K562 (cell line): ENCODE measurements at regions not wholly inside any gene's neighbourhood (a gene's known extent, or its start where the extent isn't known, plus 50 kb on each side); places are given as distances from the start of the nearest gene placed in this dataset.

Experiments used
- ATAC-seq: fragments of 200-7000 bp; cut with Tn5 transposase; 3 replicates; pipeline ENCODE4 v1.9.1; 2020; ENCODE audit warnings: moderate library complexity
- BruUV-seq: library from RNA; stranded (reverse); fragments of 400-500 nt; replicated peaks from 2 replicates; lab custom pipeline; 2021; lab: Mats Ljungman, UMichigan
- CTCF ChIA-PET: fragments of 300-600 bp; formaldehyde crosslinking; extraction: SDS; loops from one replicate; lab custom pipeline; 2021; ENCODE audit warnings: low intra/inter-chr PET ratio; lab: Yijun Ruan, JAX
- POLR2A ChIA-PET: fragments of 300-600, 350-650 bp; sonication (Branson Sonifier 250); formaldehyde crosslinking; extraction: SDS; loops from one replicate; lab custom pipeline; 2021; ENCODE audit warnings: antibody characterized with exemption, inconsistent platforms; lab: Yijun Ruan, JAX
- DNase-seq, 4 experiments: peaks; one replicate each; pipeline versions ENCODE4 v3.0.0 to v3.0.0-alpha.2; 2011 to 2018; ENCODE audit warnings: low spot score in 3 of 4, mixed read lengths in 3 of 4; ENCODE audit errors: extremely low read depth in 1 of 4
- FAIRE-seq: peaks from 2 replicates; lab custom pipeline; 2011; peaks lifted over from hg19 to GRCh38; lab: Jason Lieb, UNC
- H2AFZ ChIP-seq: 2 replicates; pipeline ENCODE4 v1.6.0; 2011; ENCODE audit warnings: low read depth, low read length, control low read depth, inconsistent platforms
- H3K27ac ChIP-seq: fragments of 200-600 bp; 3 replicates; pipeline ENCODE4 v1.8.0; 2011; ENCODE audit warnings: low read depth, mild to moderate bottlenecking, control low read depth, inconsistent platforms, low read length, moderate library complexity, mixed read lengths; ENCODE audit errors: extremely low read depth
- H3K27me3 ChIP-seq, 2 experiments: fragments of 300-600 bp in 1 of 2; 2 replicates in 1 of 2; 3 replicates in 1 of 2; pipeline versions ENCODE4 v1.6.0 to v1.8.0; 2011; ENCODE audit warnings: inconsistent platforms in 2 of 2, low read length in 2 of 2, mild to moderate bottlenecking in 1 of 2, mixed read lengths in 1 of 2, moderate library complexity in 1 of 2; ENCODE audit not compliant: control insufficient read depth in 2 of 2, insufficient read depth in 2 of 2
- H3K36me3 ChIP-seq: fragments of 300-600 bp; 3 replicates; pipeline ENCODE4 v1.8.0; 2011; ENCODE audit warnings: mild to moderate bottlenecking, low read length, inconsistent platforms; ENCODE audit not compliant: control insufficient read depth, insufficient read depth
- H3K4me1 ChIP-seq, 2 experiments: fragments of 200-600 bp in 1 of 2; replicated peaks in 1 of 2; 2 replicates in 1 of 2; 3 replicates in 1 of 2; pipeline versions ENCODE4 v1.5.1 to v1.8.0; 2011; ENCODE audit warnings: inconsistent platforms in 2 of 2, low read length in 2 of 2, mild to moderate bottlenecking in 1 of 2, mixed read lengths in 1 of 2, moderate library complexity in 1 of 2; ENCODE audit not compliant: control insufficient read depth in 2 of 2, insufficient read depth in 2 of 2
- H3K4me2 ChIP-seq: 2 replicates; pipeline ENCODE4 v1.6.1; 2011; ENCODE audit warnings: low read length, control low read depth, inconsistent platforms, mixed read lengths; ENCODE audit not compliant: insufficient read depth
- H3K4me3 ChIP-seq: fragments of 200-600 bp; sonication (generic), shearing (Covaris generic); 2 replicates; pipeline ENCODE4 v1.5.1; 2016; ENCODE audit warnings: control low read depth, inconsistent platforms
- H3K79me2 ChIP-seq: fragments of 200-600 bp; 3 replicates; pipeline ENCODE4 v1.8.0; 2011; ENCODE audit warnings: low read length, inconsistent platforms; ENCODE audit not compliant: control insufficient read depth, insufficient read depth
- H3K9ac ChIP-seq, 2 experiments: 2 replicates each; pipeline versions ENCODE4 v1.6.0 to v1.6.1; 2011; ENCODE audit warnings: low read depth in 2 of 2, low read length in 2 of 2, control low read depth in 1 of 2, inconsistent platforms in 1 of 2, mild to moderate bottlenecking in 1 of 2, mixed read lengths in 1 of 2; ENCODE audit not compliant: insufficient read depth in 1 of 2
- H3K9me1 ChIP-seq: one replicate; pipeline ENCODE4 v1.6.0; 2011; ENCODE audit warnings: inconsistent platforms, mild to moderate bottlenecking, low read length, moderate library complexity; ENCODE audit not compliant: control insufficient read depth, insufficient read depth
- H3K9me3 ChIP-seq: replicated peaks from 2 replicates; pipeline ENCODE4 v1.5.1; 2011; ENCODE audit warnings: low read depth, low read length, inconsistent platforms; ENCODE audit not compliant: control insufficient read depth, insufficient read depth
- H4K20me1 ChIP-seq: replicated peaks from 2 replicates; pipeline ENCODE4 v1.6.1; 2011; ENCODE audit warnings: low read length, inconsistent platforms, mixed read lengths; ENCODE audit not compliant: control insufficient read depth, insufficient read depth
- DEAF1 ChIP-seq: fragments of 450-650 bp; formaldehyde crosslinking; IDR thresholded peaks from 2 replicates; pipeline ENCODE4 v1.4.0; 2020; ENCODE audit warnings: mild to moderate bottlenecking, moderate library complexity
- HMG20A ChIP-seq: fragments of 450-650 bp; formaldehyde crosslinking; conservative IDR thresholded peaks from 2 replicates; pipeline ENCODE4 v1.4.0; 2020; ENCODE audit warnings: mild to moderate bottlenecking, mixed read lengths
- RNF219 ChIP-seq: fragments of 250-450 bp; sonication (Bioruptor Pico); IDR thresholded peaks from 2 replicates; pipeline ENCODE4 v1.5.0; 2022; ENCODE audit warnings: mild to moderate bottlenecking
- ZNF518B ChIP-seq: fragments of 250-450 bp; sonication (Bioruptor Pico); IDR thresholded peaks from 2 replicates; pipeline ENCODE4 v1.5.0; 2021; ENCODE audit warnings: mild to moderate bottlenecking, moderate library complexity
- WGBS: fragments of 100-300 bp; shearing (Covaris generic); methylation state at CpG from one replicate; pipeline ENCODE4 v1.1.6; 2016; ENCODE audit warnings: low coverage, mixed read lengths; ENCODE audit not compliant: insufficient coverage; ENCODE audit errors: missing lambda C conversion rate; 5-methylcytosine and 5-hydroxymethylcytosine counted together
- in situ Hi-C: fragments of 300-500 bp; cut with MboI; formaldehyde crosslinking; loops from 4 replicates; pipeline ENCODE4 v1.15.0; 2018; ENCODE audit warnings: inconsistent platforms, mixed read lengths
- intact Hi-C: fragments of 100-400 bp; cut with micrococcal nuclease; formaldehyde crosslinking; loops from 2 replicates; pipeline ENCODE4 v1.14.2; 2022

GRCh38 chr22:49365910-49366309, 461.8 kb downstream of the BRD1 start:
- ChIA-PET CTCF (no interaction called here), POLR2A (no interaction called here)
- no peaks in the 10 kb centered on the region for H3K9me3 ChIP-seq
- no peak for TF ChIP-seq DEAF1 (CRISPR knock-in tag)
- no peak for TF ChIP-seq ZNF518B (CRISPR knock-in tag)
- TF ChIP-seq RNF219: no peak
- TF ChIP-seq HMG20A (CRISPR knock-in tag): no peak
- no peak overlapping the region for H3K9ac ChIP-seq
- no peaks in the 10 kb centered on the region for H3K36me3 ChIP-seq
- H3K4me3 ChIP-seq: no peak overlapping the region
- H3K4me2 ChIP-seq: no peak overlapping the region
- 0% methylated on average over 2 of the region's 14 CpGs for WGBS
- intact Hi-C loops: no loop called here
- no peaks in the 10 kb centered on the region for H3K79me2 ChIP-seq
- in situ Hi-C loops: no loop called here
- no peak overlapping the region for H2AFZ ChIP-seq
- H3K27ac ChIP-seq: no peak overlapping the region
- no peak for ATAC-seq
- FAIRE-seq: no peak
- DNase-seq: no peak
- peaks cover 0 to 18% of the 10 kb centered on the region in 2 experiments; a peak in 2 of 5 replicates for H3K4me1 ChIP-seq
- no peaks in the 10 kb centered on the region for H3K9me1 ChIP-seq
- no peaks in the 10 kb centered on the region for H4K20me1 ChIP-seq
- no TSS peak for BruUV-seq
- peaks cover 10 to 64% of the 10 kb centered on the region in 2 experiments; a peak in 4 of 5 replicates for H3K27me3 ChIP-seq
